ENCODE measurements at regions not wholly inside any gene's neighbourhood (a gene's known extent, or its start where the extent isn't known, plus 50 kb on each side); places are given as distances from the start of the nearest gene placed in this dataset.

- TF ChIP-seq, protein P1, sequence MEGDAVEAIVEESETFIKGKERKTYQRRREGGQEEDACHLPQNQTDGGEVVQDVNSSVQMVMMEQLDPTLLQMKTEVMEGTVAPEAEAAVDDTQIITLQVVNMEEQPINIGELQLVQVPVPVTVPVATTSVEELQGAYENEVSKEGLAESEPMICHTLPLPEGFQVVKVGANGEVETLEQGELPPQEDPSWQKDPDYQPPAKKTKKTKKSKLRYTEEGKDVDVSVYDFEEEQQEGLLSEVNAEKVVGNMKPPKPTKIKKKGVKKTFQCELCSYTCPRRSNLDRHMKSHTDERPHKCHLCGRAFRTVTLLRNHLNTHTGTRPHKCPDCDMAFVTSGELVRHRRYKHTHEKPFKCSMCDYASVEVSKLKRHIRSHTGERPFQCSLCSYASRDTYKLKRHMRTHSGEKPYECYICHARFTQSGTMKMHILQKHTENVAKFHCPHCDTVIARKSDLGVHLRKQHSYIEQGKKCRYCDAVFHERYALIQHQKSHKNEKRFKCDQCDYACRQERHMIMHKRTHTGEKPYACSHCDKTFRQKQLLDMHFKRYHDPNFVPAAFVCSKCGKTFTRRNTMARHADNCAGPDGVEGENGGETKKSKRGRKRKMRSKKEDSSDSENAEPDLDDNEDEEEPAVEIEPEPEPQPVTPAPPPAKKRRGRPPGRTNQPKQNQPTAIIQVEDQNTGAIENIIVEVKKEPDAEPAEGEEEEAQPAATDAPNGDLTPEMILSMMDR (IDR thresholded peaks at IDR 0.05; ENCODE audit: insufficient read depth, low read depth, low read length, missing control alignments): no peak
- peak; percentile 2 for DNase-seq (ENCODE audit: low read depth)
- H3K4me3 ChIP-seq (ENCODE audit: low read depth, low read length): no peak overlapping the region
Measured at GRCh38 chr4:147059064-147059731, 113.5 kb upstream of the TTC29 start.

GRCh38 chr4:147060151-147060931 lies 114.7 kb upstream of the TTC29 start:
- TF ChIP-seq, protein P1 (IDR thresholded peaks at IDR 0.05; ENCODE audit: insufficient read depth, low read depth, low read length, missing control alignments): no peak
- no peak for DNase-seq (ENCODE audit: low read depth)
- no peak overlapping the region for H3K4me3 ChIP-seq (ENCODE audit: low read depth, low read length)

DNA sequence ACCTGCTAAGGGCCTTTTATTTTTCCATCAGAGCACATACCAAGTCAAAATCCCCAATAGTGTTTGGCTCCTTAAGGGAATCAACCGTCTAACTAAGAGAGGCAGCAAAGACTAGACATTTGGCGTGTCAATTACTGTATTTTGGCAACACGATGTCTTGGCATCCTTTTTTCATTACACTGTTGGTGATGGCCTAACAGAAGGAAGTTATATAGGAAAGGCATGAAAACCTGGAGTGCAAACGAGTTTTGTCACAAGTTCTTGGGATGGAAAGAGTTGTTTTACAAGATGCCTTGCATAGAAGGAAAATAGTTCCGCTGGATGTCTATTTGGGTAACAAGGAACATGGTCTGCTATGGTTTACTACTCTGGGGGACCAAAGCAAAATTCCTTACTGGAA lies 119.2 kb upstream of the TTC29 start:
- no peak for DNase-seq (ENCODE audit: low read depth)
- TF ChIP-seq, protein P1 (IDR thresholded peaks at IDR 0.05; ENCODE audit: insufficient read depth, low read depth, low read length, missing control alignments): no peak
- H3K4me3 ChIP-seq (ENCODE audit: low read depth, low read length): no peak overlapping the region

DNA sequence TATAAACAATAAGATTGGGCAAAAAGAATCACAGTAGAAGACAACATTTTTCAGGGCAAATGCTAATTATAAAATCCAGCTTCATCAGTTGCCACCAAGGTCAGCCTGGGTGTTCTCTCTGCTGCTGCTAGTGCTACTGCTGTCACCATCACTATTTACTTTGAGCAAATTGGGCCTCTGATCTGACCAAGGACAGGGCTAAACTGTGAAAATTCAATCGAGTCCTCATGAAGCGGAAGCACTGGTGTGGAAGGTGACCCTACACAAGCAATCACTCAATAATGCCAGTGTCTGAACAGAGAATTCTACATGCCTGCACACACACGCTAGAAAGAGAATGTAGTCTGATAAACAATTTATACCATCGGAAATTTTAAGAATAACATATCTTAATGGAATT lies 122.9 kb upstream of the TTC29 start:
- H3K4me3 ChIP-seq (ENCODE audit: low read depth, low read length): no peak overlapping the region
- DNase-seq (ENCODE audit: low read depth): no peak
- TF ChIP-seq, protein P1 (IDR thresholded peaks at IDR 0.05; ENCODE audit: insufficient read depth, low read depth, low read length, missing control alignments): no peak

DNA sequence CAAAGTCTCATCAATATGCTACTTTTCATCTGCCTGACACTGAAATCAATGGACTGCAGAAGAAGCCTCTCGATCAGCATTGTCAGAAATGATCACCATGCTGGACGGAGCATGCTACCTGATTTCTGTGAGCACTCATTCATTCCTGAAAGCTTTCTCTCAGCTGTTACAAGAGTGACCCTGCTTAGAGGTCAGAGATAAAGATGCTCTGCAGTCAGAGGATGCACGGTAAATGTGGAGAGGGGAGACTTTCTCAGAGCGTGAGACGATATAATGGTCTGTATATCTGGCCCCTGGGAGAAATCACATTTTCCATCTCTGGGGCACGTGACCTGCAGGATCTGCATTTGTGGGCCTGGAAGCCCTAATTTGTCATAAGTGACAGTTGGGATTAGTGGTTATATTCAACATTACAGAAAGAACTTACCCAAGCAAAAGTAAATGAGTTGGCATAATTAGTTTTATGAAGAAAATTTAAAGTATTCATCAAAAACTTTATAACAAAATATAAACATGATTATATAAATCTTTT lies 125.6 kb upstream of the TTC29 start:
- TF ChIP-seq, protein P1 (IDR thresholded peaks at IDR 0.05; ENCODE audit: insufficient read depth, low read depth, low read length, missing control alignments): no peak
- no peak for DNase-seq (ENCODE audit: low read depth)
- no peak overlapping the region for H3K4me3 ChIP-seq (ENCODE audit: low read depth, low read length)

- no peak for DNase-seq (ENCODE audit: low read depth)
- TF ChIP-seq, protein P1 (IDR thresholded peaks at IDR 0.05; ENCODE audit: insufficient read depth, low read depth, low read length, missing control alignments): no peak
- no peak overlapping the region for H3K4me3 ChIP-seq (ENCODE audit: low read depth, low read length)
Measured at GRCh38 chr4:147076179-147076578, 130.5 kb upstream of the TTC29 start.
